GM06990 (cell line): ENCODE measurements at regions not wholly inside any gene's neighbourhood (a gene's known extent, or its start where the extent isn't known, plus 50 kb on each side); places are given as distances from the start of the nearest gene placed in this dataset.

Experiments
- DNase-seq: peaks from one replicate; pipeline ENCODE4 v3.0.0-alpha.2; 2011; ENCODE audit not compliant: insufficient read length; ENCODE audit errors: extremely low read depth
- H3K27me3 ChIP-seq: replicated peaks from 2 replicates; pipeline ENCODE4 v1.6.0; 2011; ENCODE audit warnings: low read length; ENCODE audit not compliant: control insufficient read depth, insufficient read depth
- H3K36me3 ChIP-seq: 2 replicates; pipeline ENCODE4 v1.5.1; 2011; ENCODE audit warnings: low read length; ENCODE audit not compliant: control insufficient read depth, insufficient read depth
- H3K4me3 ChIP-seq: replicated peaks from 2 replicates; pipeline ENCODE4 v1.5.1; 2011; ENCODE audit warnings: low read depth, mild to moderate bottlenecking, control low read depth, low read length
- TF ChIP-seq, protein P1 (sequence below): IDR thresholded peaks from 2 replicates; pipeline ENCODE4 v1.5.1; 2011; ENCODE audit warnings: low read length, control low read depth, mild to moderate bottlenecking, inconsistent platforms; ENCODE audit not compliant: insufficient read depth, poor library complexity, severe bottlenecking

DNA sequence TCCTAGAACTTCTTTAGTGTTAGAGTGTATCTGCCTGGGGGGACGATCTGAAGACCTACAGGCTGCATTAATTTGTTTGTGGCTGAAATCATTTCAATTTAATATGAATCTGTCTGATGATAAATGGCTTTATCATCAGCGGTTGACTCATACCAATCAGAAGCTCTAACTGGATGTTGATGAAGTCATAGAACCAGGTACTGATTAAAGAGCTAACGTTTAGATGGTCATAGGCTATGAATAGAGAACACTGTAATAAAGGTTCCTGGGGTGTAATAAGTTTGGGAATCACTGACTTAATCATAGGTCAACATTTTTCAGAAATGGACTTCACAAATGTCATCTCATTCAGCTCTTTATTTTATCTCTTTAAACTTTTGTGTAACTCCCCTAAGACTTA lies 329.9 kb downstream of the MSX2 start:
- H3K27me3 ChIP-seq = no peaks in the 10 kb centered on the region; the same call in 1 of the 2 replicates
- TF ChIP-seq, protein P1, sequence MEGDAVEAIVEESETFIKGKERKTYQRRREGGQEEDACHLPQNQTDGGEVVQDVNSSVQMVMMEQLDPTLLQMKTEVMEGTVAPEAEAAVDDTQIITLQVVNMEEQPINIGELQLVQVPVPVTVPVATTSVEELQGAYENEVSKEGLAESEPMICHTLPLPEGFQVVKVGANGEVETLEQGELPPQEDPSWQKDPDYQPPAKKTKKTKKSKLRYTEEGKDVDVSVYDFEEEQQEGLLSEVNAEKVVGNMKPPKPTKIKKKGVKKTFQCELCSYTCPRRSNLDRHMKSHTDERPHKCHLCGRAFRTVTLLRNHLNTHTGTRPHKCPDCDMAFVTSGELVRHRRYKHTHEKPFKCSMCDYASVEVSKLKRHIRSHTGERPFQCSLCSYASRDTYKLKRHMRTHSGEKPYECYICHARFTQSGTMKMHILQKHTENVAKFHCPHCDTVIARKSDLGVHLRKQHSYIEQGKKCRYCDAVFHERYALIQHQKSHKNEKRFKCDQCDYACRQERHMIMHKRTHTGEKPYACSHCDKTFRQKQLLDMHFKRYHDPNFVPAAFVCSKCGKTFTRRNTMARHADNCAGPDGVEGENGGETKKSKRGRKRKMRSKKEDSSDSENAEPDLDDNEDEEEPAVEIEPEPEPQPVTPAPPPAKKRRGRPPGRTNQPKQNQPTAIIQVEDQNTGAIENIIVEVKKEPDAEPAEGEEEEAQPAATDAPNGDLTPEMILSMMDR = no peak
- no peaks in the 10 kb centered on the region for H3K36me3 ChIP-seq
- H3K4me3 ChIP-seq = no peak overlapping the region
- DNase-seq = no peak

DNA sequence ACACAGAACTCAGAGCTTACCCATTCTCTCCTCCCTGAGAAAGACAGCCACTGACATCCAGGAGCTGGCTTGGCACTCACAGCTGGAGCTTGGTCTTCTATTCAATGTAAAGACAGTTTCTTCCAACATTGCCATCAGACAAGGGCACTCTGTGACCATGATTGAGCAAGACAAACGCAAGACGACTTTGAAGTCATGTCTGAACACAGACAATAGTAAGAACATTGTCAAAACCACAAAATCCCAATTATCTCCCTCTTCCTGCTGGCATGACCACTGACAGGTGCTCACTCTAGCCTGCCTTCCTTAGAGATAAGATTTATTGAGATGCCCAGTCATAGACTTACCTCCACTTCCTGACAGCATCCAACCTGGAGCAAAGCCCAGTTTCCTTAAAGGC lies 328.0 kb downstream of the MSX2 start:
- Histone ChIP-seq H3K27me3 (no peaks in the 10 kb centered on the region; the same call in 1 of the 2 replicates), H3K36me3 (no peaks in the 10 kb centered on the region), H3K4me3 (no peak overlapping the region)
- TF ChIP-seq, protein P1 = no peak
- no peak for DNase-seq

DNA sequence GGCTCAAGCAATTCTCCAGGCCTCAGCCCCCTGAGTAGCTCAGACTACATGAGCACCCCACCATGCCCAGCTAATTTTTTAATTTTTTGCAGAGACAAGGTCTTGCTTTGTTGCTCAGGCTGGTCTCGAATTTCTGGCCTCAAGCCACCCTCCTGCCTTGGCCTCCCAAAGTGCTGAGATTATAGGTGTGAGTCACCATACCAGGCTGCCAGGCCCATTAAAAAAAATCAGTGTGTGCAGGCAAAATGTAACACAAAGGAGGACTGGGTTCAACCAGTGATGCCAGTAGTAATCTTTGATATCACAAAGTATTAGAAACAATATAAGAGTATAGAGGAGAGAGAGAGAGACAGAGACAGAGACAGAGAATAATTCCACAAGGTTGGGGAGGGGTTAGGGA lies 322.7 kb downstream of the MSX2 start:
- Histone ChIP-seq H3K4me3 (no peak overlapping the region), H3K36me3 (no peaks in the 10 kb centered on the region), H3K27me3 (no peaks in the 10 kb centered on the region)
- TF ChIP-seq, protein P1 = no peak
- no peak for DNase-seq

DNA sequence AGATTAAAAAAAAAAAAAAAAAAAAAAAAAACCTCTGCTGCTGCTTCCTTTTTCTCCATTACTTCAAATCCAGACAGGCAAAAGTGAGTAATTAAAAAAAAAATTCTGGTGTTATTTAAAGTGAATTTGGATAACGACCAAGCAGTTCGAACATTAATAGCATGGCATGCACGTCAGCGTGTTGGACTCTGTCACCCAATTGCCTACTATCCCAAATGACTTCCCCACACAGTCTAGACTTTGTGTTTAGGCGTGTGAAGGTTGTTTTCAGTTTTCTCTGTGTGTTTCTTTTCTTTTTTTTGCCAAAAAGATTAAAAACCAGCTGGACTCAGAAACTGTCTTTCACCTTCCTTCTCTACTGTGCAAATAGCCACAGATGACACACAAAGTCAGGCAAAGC lies 321.4 kb downstream of the MSX2 start:
- Histone ChIP-seq H3K27me3 (no peaks in the 10 kb centered on the region), H3K36me3 (no peaks in the 10 kb centered on the region), H3K4me3 (no peak overlapping the region)
- DNase-seq = no peak
- TF ChIP-seq, protein P1 = no peak

DNA sequence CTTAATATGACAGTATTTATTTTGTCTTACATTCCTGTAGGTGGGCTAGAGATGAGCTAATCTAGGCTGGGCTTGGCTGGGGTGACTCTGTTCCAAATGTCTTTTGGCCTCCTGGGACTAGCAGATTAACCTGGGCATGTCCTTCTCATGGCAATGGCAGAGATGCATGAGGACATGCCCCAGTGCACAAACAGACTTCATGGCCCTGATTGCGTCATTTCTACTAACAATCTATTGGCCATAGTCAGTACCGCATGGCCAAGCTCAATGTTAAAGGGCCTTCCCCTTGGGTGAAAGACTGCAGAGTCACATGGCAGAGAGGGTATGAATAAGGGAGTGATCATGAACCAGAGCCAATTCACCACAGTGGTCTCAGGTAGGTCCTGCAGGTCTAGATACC lies 313.4 kb downstream of the MSX2 start:
- H3K4me3 ChIP-seq = no peak overlapping the region
- no peak for DNase-seq
- TF ChIP-seq, protein P1 = no peak
- no peaks in the 10 kb centered on the region for H3K36me3 ChIP-seq
- H3K27me3 ChIP-seq = no peaks in the 10 kb centered on the region

DNA sequence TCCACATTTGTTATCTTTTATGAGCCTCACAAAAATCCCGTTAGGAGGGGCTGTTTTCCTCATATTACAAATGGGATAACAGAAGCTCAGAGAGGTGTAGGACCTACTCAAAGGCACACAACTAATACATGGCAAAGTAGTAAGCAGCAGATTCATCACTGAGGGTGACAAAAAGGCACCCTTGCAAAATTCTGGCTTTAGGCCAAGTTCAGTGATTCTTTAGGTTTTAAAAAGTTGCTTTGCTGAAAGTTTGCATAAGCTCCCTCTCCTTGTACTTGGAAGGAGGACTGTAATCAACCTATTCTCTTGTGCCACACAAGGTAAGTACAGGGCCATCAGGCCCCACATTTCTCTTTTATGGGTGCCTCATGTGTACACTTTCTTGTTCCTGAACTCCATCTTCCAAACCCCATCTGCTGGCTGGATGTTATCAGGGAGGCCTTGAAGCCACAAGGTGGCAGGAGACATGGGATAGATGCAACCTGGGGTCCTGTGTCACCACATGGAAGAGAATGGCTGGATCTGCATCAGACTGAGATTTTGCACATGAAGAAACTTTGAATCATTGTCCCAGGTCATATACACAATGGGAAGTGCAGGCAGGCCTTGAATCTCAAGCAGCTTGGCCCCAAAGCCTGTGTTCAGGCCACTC lies 311.6 kb downstream of the MSX2 start:
- Histone ChIP-seq H3K4me3 (no peak overlapping the region), H3K36me3 (no peaks in the 10 kb centered on the region), H3K27me3 (no peaks in the 10 kb centered on the region; the same call in 1 of the 2 replicates)
- no peak for DNase-seq
- TF ChIP-seq, protein P1 = no peak
